ENCODE measurements at regions not wholly inside any gene's neighbourhood (a gene's known extent, or its start where the extent isn't known, plus 50 kb on each side); places are given as distances from the start of the nearest gene placed in this dataset.
"Not testable (repeated sequence)": the region's sequence is repeated elsewhere in the genome, so short reads cannot be mapped to it uniquely, and the experiment has no call there.

DNA sequence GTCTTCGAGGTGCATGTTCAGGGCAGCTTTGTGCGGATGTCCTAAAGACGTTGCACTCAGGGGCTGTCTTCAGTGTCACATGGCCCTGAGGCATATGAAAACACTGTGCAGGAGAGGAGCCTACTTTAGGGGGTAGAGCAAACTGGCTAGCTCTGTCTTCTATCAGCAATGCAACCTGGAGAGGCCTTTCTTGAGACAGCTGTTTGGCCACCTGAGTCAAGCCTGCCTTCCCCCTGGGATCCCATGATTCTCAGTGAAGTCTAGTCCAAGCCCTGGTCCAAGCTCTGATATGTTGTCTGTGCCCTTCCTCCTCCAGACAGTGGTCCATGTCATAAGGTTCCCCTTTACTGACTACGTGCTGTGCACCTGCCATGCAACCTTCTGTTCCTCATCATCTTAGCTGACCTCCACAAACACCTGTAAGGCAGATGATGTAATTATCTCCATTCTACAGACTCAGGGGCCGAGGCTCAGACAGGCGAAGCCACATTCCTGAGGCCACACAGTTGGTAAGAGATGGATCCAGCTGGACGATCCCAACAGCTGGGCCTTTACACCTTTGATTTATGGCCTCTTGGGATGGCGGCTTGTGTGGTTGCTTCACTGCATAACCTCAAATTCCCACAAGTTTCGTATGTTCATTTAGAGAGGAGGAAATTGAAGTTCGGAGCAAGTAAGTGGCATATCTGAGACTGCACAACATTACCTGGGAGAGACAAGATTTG lies 109.9 kb downstream of the COPS8 start:
- DNase-seq (ENCODE audit: low read depth, low spot score), result no peak

DNA sequence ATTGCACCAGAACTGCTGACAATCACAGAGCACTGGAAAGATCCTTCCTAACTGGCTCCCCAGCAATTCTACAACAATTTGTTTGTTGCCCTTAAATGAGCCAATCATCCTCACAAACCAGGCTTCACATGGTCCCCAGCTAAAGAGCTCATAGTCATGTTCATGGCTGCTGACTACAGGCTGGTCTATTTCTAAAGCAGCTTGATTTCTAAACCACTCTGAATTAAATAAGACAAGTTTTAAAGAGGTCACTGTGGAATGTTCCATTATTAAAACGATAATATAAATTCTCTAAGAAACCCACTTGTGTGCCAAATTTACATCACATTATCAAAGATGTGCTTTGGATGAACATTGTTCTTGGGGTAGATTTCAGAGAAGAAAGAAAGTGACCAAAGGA lies 110.7 kb downstream of the COPS8 start:
- no peak for DNase-seq (ENCODE audit: low read depth, low spot score)

DNA sequence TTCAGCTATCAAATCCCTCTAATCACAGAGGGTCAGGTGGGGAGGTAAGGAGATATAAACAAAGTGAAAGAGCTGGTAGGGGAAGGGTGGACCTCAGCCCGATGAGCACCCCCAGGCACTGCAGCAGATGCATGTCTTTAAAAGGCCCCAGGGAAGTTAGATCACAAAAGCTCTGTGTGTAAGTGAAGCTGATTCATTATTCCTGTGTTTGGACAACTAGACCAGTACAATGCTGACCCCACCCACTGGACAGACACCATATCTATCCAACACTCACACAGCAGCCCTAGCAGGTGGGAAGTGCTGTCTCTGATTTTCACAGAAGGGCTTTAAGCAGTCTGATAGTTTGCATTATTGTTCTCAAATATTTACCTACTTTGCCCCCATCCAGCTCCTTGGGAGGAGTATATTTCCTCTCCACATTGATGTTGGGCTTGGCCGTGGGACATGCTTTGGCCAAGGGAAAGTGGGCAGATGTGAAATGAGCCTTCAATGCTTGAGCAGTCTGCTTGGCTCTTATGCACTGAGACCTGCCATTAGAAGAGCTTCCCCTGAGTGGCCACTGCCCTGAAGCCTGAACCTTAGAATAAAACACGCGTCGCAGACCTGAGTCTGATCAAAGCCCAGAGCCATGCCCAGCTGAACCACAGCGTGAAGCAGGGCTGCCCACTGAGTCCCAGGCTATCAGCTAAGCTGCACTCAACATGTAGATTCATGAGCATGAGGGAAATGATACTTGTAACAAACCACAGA lies 111.4 kb downstream of the COPS8 start:
- DNase-seq (ENCODE audit: low read depth, low spot score), result no peak

DNA sequence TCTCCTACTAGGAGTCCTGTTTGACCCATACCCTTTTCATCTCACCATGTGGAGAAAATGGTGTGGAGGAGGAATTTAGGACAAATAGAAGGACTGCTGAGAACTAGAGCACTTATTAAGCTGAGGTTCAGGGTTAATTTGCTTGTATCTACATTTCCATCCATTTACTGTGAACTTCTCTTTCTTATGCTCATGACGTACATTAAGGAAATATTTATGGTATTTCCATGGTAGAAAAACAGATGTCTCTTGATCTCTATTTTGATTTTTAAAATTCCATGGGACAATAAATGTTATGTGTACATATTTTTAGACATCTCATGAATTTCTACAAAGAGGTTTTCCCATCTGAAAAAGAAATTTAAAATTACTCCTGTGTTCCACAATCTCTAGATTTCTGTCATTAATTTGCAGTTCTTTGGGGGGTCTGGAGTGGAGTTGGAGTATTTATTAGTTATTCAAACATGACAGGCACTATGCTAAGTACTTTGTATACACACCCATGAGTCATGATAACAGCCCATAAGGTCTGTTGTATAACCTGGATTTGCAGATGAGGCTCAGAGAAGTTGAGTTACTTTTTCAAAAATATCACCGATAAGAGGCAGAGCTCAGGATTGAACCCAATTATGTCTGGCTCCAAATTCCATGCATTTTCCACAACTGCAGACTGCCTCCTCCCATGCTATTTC lies 112.6 kb downstream of the COPS8 start:
- DNase-seq (ENCODE audit: low read depth, low spot score), result no peak

DNA sequence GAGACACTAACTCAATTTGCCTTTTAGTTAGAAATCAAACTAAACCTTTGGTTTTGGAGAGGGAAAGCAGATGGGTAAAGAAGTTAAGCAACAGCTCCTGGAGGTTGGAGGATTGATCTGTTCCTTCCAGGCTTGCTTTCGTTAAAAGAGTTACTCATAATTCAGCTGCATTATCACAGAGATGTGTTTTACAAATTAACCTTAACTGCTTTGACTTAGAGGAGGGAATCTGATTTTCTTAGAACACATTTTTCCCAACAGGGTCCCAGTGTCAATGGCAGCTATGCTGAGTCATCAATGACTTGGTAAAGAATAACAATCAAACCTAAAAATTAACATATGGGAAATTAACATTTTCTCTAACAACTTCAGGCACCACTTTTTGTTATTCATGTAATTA lies 113.4 kb downstream of the COPS8 start:
- DNase-seq (ENCODE audit: low read depth, low spot score), result no peak

DNA sequence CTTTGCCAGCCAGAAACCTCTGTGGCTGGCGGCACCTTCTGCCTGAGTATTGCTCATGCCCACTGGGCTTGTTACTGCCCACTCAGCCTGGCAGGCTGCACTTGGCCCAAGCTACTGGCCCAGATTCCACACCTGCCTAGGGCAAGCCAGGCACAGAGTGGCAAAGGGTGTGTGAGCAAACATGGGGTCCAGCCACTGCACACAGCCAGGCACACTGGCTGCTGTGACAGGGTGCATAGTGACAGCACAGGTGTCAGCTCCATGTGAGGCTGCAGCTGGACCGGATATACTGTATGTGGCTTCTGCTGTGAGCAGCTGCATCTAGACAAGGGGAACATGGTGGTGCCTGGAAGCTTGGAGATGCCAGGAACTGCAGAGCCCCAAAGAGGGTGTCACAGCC lies 113.9 kb downstream of the COPS8 start:
- no peak for DNase-seq (ENCODE audit: low read depth, low spot score)

DNA sequence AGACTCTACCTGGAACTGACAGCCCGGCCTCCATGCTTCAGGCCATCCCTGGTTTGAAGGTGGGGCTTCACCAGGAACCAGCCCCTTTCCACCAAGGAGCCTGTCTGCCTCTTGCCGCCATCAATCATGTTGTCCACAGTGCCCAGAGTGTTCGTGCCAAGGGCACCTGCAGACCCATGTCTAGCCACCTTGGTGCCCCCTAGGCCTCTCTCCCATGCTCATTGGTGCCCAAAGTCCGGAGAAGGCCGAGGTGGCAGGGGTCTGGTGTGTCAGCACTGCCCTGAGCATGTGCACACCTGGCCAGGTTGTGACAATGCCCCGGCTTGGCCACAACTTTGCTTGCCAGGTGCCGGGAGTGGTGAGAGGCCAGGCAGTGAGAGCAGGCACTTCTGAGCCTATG lies 114.8 kb downstream of the COPS8 start:
- DNase-seq (ENCODE audit: low read depth, low spot score), result no peak

DNA sequence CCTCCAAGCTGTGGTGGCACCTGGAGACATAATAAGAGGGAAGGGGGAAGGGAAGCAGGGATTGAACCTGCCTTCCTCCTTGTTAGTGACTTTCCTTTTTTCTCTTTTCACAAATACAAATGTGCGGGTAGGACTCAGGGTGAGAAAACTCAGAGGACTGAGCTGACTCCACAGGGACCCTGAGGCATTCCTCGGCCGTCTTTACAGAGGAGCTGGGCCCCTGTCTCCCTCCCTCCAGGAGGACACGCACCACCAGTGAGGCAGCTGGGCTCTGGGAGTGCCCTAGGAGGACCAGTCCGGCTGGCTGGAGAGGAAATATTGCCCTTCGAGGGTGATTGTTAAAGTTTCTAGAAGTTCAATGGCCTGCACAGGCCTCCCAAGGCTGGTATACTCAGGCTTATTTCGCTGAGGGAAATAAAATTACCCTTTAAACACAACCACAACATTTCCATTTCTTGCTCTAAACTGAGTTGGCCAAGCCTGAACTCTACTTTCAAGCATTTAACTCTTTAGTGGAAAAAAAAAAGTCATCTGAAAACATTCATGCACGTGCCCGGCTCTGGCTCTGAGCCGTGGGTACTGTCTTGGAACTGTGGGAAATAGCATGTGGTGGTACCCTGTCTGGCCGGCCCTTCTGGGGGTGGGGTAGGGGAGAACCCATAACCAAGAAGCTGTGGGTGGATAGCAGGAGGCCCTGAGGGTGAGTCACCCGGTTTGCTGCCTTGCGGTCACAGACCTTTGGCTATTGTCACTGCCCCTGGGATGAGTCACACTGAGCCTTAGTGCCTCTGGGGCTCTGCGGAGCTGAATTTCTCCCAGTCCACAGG lies 116.0 kb downstream of the COPS8 start:
- DNase-seq (ENCODE audit: low read depth, low spot score), result no peak

DNA sequence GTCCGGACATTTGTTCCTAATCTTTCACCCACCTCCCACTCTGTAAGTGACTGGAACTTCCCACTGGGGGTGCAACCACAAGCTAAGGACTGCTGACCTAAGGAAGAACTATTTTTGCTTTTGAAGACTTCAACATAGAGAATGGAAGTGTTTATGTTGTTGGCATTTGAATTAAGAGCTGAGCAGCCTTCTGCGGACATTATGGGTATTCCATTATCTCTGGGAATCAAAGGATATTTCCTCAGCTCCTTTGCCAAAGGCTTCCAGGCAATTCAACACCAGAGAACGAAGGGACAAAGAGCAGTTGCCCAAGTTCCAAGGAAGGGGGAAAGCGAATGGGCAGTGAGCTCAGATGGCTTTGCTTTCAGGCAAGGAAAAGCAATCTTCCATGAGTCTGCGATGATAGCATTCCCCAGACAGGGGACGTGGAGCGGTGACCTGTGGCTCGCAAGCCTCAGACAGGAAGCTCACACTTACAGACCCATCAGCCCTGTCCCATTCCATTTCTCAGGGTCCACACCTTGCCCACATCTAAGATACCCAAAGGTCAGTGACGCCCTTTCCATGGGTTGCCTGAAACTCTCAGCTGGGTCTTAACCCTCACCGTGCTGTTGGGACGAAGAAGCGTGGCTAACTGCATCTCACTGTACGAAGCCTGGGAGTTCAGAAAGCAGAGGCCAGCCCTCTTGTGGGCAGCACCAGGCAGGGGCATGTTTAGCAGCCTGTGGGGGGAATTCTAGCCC lies 116.8 kb downstream of the COPS8 start:
- DNase-seq (ENCODE audit: low read depth, low spot score), result no peak

DNA sequence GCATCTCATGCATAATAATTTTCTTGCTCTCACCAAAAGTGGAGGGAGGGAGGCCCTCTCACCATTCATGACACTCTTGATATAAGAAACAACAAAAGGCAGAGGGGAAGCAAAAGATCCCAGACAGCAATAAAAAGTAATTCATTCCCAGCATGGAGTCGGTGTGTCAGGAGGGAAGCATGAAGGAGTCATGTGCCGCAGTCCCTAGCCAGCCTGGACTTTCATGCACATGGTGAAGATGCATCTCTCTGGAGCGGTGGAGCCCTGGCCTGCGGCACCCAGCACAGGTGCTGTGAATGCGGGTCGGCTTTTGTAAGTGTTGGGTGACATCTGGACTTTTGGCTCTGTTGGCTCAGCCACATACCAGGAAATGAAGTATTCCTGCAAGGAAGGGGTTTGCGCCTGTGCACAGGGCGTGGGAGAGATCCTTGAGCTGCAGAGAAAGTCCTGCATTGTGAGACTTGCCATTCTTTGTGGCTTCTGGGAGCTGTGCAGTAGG lies 119.4 kb downstream of the COPS8 start:
- no peak for DNase-seq (ENCODE audit: low read depth, low spot score)

DNA sequence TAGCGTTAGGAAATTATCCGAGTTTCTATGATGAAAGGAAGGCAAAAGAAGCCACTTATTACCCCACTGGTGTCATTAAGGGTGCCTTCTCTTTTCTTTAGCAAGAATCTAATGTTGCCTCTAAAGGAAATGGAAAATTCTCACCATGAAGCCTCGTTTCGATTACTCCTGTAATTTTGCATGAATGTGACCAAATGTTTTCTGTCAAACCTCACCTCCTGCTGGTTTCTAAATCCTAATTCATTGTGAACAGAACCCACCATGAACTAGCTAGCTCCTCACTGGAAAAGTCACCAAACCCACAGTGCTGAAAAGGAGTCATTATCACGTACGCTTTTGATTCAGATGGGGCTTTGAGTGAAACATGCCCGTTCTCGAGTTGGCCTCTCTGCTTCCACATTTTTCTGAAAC lies 119.9 kb downstream of the COPS8 start:
- no peak for DNase-seq (ENCODE audit: low read depth, low spot score)

DNA sequence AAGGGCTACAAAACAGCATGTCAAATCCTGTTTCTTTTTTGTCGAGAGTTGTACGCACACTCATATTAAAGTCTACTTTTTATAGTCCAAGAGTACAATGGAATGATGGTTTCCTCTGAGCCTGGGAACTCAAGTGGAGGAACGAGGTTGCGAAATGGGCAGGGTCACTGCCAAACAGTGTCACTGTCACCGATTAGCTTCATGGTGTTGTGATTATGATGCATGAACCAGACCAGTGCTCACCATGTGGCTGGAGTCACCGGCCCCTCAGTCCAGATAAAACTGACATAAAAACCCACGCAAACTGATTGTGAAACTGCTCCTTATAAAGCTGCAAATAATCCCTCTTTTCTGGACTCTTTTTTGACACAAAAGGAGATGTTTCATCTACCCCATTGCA lies 122.0 kb downstream of the COPS8 start:
- no peak for DNase-seq (ENCODE audit: low read depth, low spot score)

DNA sequence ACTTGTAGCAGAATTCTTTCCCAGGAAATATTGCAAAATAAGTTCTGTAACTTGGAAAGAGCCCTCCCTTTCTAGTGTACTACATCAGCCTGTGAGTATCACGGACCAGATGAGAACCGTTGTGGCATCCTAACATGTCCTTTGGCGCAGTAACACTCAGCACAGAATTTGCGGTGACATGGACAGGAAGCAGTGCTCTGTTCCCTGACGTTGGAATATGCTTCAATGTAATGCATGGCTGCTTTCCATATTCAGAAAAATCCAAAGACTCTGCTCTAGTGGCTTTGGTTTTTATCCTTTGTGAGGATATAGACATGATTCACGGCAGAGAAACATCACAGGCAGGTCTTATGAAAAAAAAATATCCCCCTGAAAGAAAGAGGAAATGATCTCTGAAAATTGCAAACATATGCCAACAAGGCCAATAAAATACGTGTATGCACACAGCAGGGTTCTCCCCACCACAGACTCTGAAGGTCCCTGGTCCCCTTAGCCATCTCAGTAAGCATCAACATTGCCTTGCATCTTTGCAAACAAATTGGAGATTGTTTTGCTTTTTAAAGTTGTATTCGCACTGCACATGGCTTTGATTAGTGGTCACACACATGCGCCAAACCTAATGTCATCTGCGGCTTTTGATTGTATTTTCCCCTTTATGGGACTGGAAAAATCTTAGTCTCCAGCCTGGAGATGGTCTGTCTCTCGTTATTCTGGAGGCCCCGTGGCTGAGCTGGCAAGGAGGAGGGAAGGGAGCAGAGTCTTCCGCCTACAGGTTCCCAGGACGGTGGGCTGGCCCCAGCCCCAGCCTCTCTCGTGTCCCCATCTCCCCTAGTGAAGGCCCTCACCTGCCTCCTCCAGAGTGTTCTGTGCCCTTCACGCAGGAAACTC lies 122.9 kb downstream of the COPS8 start:
- no peak for DNase-seq (ENCODE audit: low read depth, low spot score)

DNA sequence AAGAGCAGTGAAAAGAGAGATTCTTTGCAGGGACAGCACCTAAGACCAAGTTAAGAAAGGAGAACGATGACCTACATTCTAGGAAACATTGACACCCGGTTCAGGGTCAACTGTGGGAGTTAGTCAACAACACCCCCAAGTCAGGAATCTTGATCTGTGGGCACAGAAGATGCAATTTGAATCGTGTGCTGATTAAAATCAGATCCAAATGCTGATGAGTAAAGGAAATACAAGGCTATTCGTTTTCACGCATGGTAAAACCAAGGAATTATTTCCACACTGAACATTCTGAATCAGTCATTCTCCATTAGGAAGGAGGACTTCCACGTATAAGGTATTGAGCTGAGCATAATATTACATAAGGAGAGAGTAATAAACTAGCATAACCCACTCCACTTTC lies 124.2 kb downstream of the COPS8 start:
- no peak for DNase-seq (ENCODE audit: low read depth, low spot score)

DNA sequence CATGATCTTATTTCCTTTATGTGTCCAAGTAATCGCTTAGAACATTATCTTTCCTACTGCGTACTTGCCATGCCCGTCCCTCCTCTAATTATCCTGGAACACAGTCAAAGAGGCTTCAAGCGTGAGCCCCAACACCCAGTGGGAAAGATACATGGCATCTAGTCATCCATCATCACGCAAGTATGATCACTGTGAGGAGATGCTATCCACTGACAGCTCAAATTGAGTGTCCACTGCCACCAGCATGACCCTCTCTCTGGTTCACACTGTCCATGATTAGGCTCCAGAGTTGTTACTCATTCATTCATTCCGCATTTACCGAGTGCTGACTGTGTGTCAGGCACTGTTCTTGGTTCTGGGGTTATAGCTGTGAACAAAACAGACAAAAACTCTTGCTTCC lies 124.6 kb downstream of the COPS8 start:
- DNase-seq (ENCODE audit: low read depth, low spot score), result no peak

DNA sequence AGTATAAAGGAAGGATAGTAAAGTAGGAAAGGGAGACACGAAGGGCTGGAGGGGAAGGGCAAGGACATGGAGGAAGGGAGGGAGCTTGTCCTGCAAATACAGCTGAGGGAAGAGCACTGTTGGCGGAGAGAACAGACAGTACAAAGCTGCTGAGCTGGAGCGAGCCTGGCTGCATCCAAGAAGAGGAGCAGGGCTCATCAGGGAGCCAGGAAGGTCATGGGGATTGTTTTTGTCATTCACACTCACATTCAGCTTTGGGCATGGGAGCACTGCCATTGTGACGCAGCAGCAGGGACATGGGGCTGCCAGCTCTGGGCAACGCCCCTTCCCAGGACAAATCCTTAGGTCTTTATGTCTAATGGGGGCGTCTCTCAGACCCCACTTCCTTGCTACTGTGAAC lies 125.1 kb downstream of the COPS8 start:
- no peak for DNase-seq (ENCODE audit: low read depth, low spot score)

DNA sequence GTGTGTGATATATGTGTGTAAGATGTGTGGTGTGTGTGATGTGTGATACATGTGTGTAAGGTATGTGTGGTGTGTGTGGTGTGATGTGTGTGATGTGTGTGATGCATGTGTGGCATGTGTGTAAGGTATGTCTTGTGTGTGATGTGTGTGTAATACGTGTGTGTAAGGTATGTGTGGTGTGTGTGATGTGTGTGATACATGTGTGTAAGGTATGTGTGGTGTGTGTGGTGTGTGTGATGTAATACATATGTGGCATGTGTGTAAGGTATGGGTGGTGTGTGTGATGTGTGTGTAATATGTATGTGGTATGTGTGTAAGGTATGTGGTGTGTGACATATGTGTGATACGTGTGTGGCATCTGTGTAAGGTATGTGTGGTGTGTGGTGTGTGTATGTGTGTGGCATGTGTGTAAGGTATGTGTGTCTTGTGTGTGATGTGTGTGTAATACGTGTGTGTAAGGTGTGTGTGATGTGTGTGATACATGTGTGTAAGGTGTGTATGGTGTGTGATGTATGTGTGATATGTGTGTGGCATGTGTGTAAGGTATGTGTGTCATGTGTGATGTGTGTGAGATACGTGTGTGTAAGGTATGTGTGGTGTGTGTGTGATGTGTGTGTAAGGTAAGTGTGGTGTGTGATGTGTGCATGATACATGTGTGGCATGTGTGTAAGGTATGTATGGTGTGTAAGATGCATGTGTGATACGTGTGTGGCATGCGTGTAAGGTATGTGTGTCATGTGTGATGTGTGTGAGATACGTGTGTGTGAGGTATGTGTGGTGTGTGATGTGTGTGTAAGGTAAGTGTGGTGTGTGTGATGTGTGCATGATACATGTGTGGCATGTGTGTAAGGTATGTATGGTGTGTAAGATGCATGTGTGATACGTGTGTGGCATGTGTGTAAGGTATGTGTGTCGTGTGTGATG lies 126.9 kb downstream of the COPS8 start:
- not testable (repeated sequence) for DNase-seq (ENCODE audit: low read depth, low spot score)

DNA sequence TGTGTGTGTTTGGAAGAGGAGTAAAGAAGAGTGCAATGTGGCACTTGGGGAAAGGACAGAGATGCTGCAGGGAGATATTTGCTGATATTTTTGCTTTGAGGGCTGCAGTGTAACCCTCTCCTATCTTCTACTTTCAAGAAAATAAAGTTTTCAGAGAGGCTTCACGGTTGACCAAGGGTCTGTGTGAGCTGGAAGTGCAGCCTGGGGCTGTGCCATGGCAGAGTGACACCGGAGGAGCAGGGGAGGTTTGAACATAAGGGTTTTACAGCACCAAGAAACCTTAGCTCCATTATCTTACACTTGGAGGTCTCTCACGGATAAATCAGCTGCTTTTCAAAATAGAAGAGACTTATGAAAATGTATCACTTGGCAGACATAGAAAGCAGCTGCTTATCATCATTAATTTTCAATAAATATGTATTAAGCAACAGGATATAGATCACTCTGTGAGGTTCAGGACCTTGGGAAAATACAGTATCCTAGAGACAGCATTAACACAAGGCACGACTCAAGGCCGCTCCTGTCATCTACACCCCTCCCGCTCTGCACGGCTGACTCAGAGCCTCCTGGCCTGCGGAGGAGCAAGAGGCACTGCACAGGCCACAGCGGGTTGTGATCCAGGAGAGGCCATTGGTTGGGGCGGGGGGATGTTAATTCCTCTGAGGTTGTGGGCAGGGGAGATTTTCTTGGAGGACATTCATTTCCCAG lies 127.8 kb downstream of the COPS8 start:
- no peak for DNase-seq (ENCODE audit: low read depth, low spot score)
